ENCODE measurements at regions not wholly inside any gene's neighbourhood (a gene's known extent, or its start where the extent isn't known, plus 50 kb on each side); places are given as distances from the start of the nearest gene placed in this dataset.

DNA sequence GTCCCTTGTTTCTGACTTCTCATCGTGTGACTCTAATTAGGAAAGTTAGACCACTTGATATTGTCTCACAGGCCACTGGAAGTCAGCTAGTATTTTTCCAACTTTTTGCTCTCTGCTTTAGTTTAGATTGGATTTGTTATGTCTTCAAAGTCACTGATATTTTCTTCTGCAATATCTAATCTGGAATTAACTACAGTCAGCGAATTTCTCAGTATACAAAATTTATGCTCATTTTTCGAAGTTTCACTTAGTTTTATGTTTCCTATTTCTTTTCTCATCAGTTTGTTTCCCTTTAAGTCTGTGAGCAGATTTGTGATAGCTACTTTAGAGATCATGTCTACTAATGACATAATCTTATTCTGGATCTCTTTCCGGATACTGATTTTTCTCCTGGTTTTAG, 1027.2 kb upstream of the CNTN5 start:
- Histone ChIP-seq H3K4me3 (no peak overlapping the region), H3K27ac (no peak overlapping the region), H3K9me3 (no peaks in the 10 kb centered on the region), H3K36me3 (no peaks in the 10 kb centered on the region), H3K27me3 (no peaks in the 10 kb centered on the region), H3K4me1 (no peaks in the 10 kb centered on the region)
- intact Hi-C loops (cut with DNase I), result no loop called here
- DNase-seq (ENCODE audit: low spot score in 2 of 2), result no peak
- TF ChIP-seq CTCF (IDR thresholded peaks at IDR 0.05), result no peak

DNA sequence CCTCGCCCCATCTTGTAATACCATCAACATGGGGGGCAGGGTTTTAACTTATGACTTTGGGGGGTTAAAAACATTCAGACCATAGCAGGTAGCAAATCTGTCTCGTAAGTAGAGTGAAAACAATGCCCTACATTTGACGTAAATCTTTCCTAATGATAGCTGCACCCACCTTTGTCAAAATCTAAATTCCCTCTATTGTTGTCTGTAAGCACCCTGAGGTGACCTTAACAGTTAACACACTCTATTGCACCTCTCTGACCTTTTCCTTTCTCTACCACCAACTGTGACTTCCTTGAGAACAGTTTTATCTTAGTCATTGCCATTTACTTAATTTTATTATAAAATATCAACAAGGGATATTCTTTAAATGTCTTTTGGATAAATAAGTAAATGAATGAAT, 1024.9 kb upstream of the CNTN5 start:
- Histone ChIP-seq H3K9me3 (no peaks in the 10 kb centered on the region), H3K4me1 (no peaks in the 10 kb centered on the region), H3K36me3 (no peaks in the 10 kb centered on the region), H3K27me3 (no peaks in the 10 kb centered on the region), H3K27ac (no peak overlapping the region), H3K4me3 (no peak overlapping the region)
- TF ChIP-seq CTCF (IDR thresholded peaks at IDR 0.05), result no peak
- intact Hi-C loops (cut with DNase I), result no loop called here
- DNase-seq (ENCODE audit: low spot score in 2 of 2), result no peak

- Histone ChIP-seq H3K27ac (no peak overlapping the region), H3K4me3 (no peak overlapping the region), H3K36me3 (no peaks in the 10 kb centered on the region), H3K27me3 (no peaks in the 10 kb centered on the region), H3K9me3 (no peaks in the 10 kb centered on the region), H3K4me1 (no peaks in the 10 kb centered on the region)
- intact Hi-C loops (cut with DNase I), result no loop called here
- no peak for TF ChIP-seq CTCF (IDR thresholded peaks at IDR 0.05)
- DNase-seq (ENCODE audit: low spot score in 2 of 2), result no peak
Observed at GRCh38 chr11:97996762-97997161, 1024.0 kb upstream of the CNTN5 start.

GRCh38 chr11:98003606-98004371, 1017.0 kb upstream of the CNTN5 start:
- H3K9me3 ChIP-seq, result no peaks in the 10 kb centered on the region
- TF ChIP-seq CTCF (IDR thresholded peaks at IDR 0.05), result no peak
- no peaks in the 10 kb centered on the region for H3K27me3 ChIP-seq
- intact Hi-C loops (cut with DNase I), result no loop called here
- H3K4me3 ChIP-seq, result no peak overlapping the region
- H3K4me1 ChIP-seq, result no peaks in the 10 kb centered on the region
- H3K27ac ChIP-seq, result no peak overlapping the region
- DNase-seq (ENCODE audit: low spot score in 2 of 2), result no peak
- H3K36me3 ChIP-seq, result no peaks in the 10 kb centered on the region

DNA sequence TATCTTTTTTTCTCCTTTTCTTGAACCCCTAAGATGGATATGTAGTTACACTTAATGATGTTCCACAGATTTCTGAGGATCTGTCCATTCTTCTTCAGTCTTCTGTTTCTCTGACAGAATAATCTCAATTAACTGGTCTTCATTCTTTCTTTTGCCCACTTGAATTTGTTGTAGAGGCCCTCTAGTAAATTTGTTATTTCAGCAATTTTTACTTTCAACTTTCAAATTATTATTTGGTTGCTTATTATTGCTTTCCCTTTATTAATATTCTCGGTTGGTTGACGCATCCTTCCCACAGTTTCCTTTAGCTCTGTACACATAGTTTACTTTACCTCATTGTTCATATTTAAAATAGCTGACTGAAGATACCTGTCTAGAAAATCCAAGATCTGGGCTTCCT, 1013.7 kb upstream of the CNTN5 start:
- Histone ChIP-seq H3K9me3 (no peaks in the 10 kb centered on the region), H3K4me1 (no peaks in the 10 kb centered on the region), H3K4me3 (no peak overlapping the region), H3K36me3 (no peaks in the 10 kb centered on the region), H3K27ac (no peak overlapping the region), H3K27me3 (no peaks in the 10 kb centered on the region)
- no peak for TF ChIP-seq CTCF (IDR thresholded peaks at IDR 0.05)
- no peak for DNase-seq (ENCODE audit: low spot score in 2 of 2)
- intact Hi-C loops (cut with DNase I), result no loop called here

- DNase-seq (ENCODE audit: low spot score in 2 of 2), result no peak
- H3K36me3 ChIP-seq, result no peaks in the 10 kb centered on the region
Observed at GRCh38 chr11:98027652-98028051, 993.1 kb upstream of the CNTN5 start.

More at GRCh38 chr11:98027652-98028051, 993.1 kb upstream of the CNTN5 start:
- no peak overlapping the region for H3K4me3 ChIP-seq
- no peaks in the 10 kb centered on the region for H3K27me3 ChIP-seq
- intact Hi-C loops (cut with DNase I), result no loop called here
- no peaks in the 10 kb centered on the region for H3K4me1 ChIP-seq
- TF ChIP-seq CTCF (IDR thresholded peaks at IDR 0.05), result no peak
- no peak overlapping the region for H3K27ac ChIP-seq
- no peaks in the 10 kb centered on the region for H3K9me3 ChIP-seq

Measured in ascending aorta (tissue), 2 donors.